Right atrium auricular region (tissue), 2 donors: ENCODE measurements at regions not wholly inside any gene's neighbourhood (a gene's known extent, or its start where the extent isn't known, plus 50 kb on each side); places are given as distances from the start of the nearest gene placed in this dataset.

Experiments used
- DNase-seq: peaks from one replicate; pipeline ENCODE4 v3.0.0-alpha.2; 2019; ENCODE audit warnings: low spot score
- H3K27ac ChIP-seq, 2 donors: fragments of 200-600 bp; sonication (generic); 1 replicate in 1 of 2; 2 replicates in 1 of 2; pipeline ENCODE4 v1.5.1; 2016 to 2019
- H3K27me3 ChIP-seq, 2 donors: fragments of 200-600 bp; sonication (generic); one replicate each; pipeline versions ENCODE4 v1.5.1 to v1.6.0; 2017 to 2019
- H3K36me3 ChIP-seq: fragments of 200-600 bp; sonication (generic); one replicate; pipeline ENCODE4 v1.5.1; 2016
- H3K4me1 ChIP-seq, 2 donors: fragments of 200-600 bp; sonication (generic); one replicate each; pipeline versions ENCODE4 v1.5.1 to v1.6.0; 2017 to 2019
- H3K4me3 ChIP-seq, 2 donors: fragments of 200-600 bp; sonication (generic); 1 replicate in 1 of 2; 2 replicates in 1 of 2; pipeline ENCODE4 v1.5.1; 2017 to 2019; ENCODE audit warnings: mild to moderate bottlenecking in 1 of 2, moderate library complexity in 1 of 2
- H3K9me3 ChIP-seq, 2 donors: fragments of 200-600 bp; sonication (generic); one replicate each; pipeline ENCODE4 v1.5.1; 2019
- CTCF ChIP-seq, 2 donors: fragments of 200-600 bp; sonication (generic); IDR thresholded peaks; one replicate each; pipeline ENCODE4 v1.5.1; 2019; ENCODE audit warnings: antibody characterized with exemption in 2 of 2

- Histone ChIP-seq H3K9me3 (no peaks in the 10 kb centered on the region), H3K4me1 (no peaks in the 10 kb centered on the region), H3K36me3 (no peaks in the 10 kb centered on the region), H3K27me3 (no peaks in the 10 kb centered on the region), H3K4me3 (no peak overlapping the region), H3K27ac (no peak overlapping the region)
- no peak for TF ChIP-seq CTCF (IDR thresholded peaks at IDR 0.05)
- DNase-seq: no peak
Observed at GRCh38 chr10:81444242-81444929, 430.6 kb upstream of the NRG3 start.

- no peaks in the 10 kb centered on the region for H3K9me3 ChIP-seq
- no peak overlapping the region for H3K27ac ChIP-seq
- H3K4me3 ChIP-seq: no peak overlapping the region
- no peaks in the 10 kb centered on the region for H3K27me3 ChIP-seq
- H3K36me3 ChIP-seq: no peaks in the 10 kb centered on the region
- no peak for DNase-seq
- TF ChIP-seq CTCF (IDR thresholded peaks at IDR 0.05): no peak
- no peaks in the 10 kb centered on the region for H3K4me1 ChIP-seq
Observed at GRCh38 chr10:81450651-81451050, 424.3 kb upstream of the NRG3 start.

- H3K4me3 ChIP-seq: no peak overlapping the region
- no peaks in the 10 kb centered on the region for H3K4me1 ChIP-seq
- H3K27ac ChIP-seq: no peak overlapping the region
- peaks cover 0 to 11% of the 10 kb centered on the region in 2 donors for H3K9me3 ChIP-seq
- TF ChIP-seq CTCF (IDR thresholded peaks at IDR 0.05): no peak
- no peaks in the 10 kb centered on the region for H3K27me3 ChIP-seq
- no peak for DNase-seq
- no peaks in the 10 kb centered on the region for H3K36me3 ChIP-seq
Observed at GRCh38 chr10:81472927-81473470, 402.0 kb upstream of the NRG3 start.

- H3K27me3 ChIP-seq: no peaks in the 10 kb centered on the region
- no peaks in the 10 kb centered on the region for H3K36me3 ChIP-seq
- H3K9me3 ChIP-seq: peaks cover 0 to 11% of the 10 kb centered on the region in 2 donors
- no peak for TF ChIP-seq CTCF (IDR thresholded peaks at IDR 0.05)
- H3K4me1 ChIP-seq: no peaks in the 10 kb centered on the region
- DNase-seq: no peak
- H3K27ac ChIP-seq: no peak overlapping the region
- H3K4me3 ChIP-seq: no peak overlapping the region
Observed at GRCh38 chr10:81473755-81474154, 401.2 kb upstream of the NRG3 start.

- Histone ChIP-seq H3K27me3 (no peaks in the 10 kb centered on the region), H3K4me3 (no peak overlapping the region), H3K9me3 (no peaks in the 10 kb centered on the region), H3K36me3 (no peaks in the 10 kb centered on the region), H3K4me1 (no peaks in the 10 kb centered on the region), H3K27ac (no peak overlapping the region)
- no peak for DNase-seq
- TF ChIP-seq CTCF (IDR thresholded peaks at IDR 0.05): no peak
Observed at GRCh38 chr10:81479316-81479715, 395.7 kb upstream of the NRG3 start.

- Histone ChIP-seq H3K27ac (no peak overlapping the region), H3K36me3 (no peaks in the 10 kb centered on the region), H3K4me3 (no peak overlapping the region), H3K27me3 (no peaks in the 10 kb centered on the region), H3K9me3 (no peaks in the 10 kb centered on the region), H3K4me1 (no peaks in the 10 kb centered on the region)
- TF ChIP-seq CTCF (IDR thresholded peaks at IDR 0.05): no peak
- DNase-seq: no peak
Observed at GRCh38 chr10:81496626-81497025, 378.4 kb upstream of the NRG3 start.
